HPDE6-E6E7 (cell line): ENCODE measurements at regions not wholly inside any gene's neighbourhood (a gene's known extent, or its start where the extent isn't known, plus 50 kb on each side); places are given as distances from the start of the nearest gene placed in this dataset.

ENCODE experiments used
- DNase-seq: peaks from one replicate; pipeline ENCODE4 v3.0.0; 2011; ENCODE audit warnings: missing footprints; ENCODE audit errors: extremely low spot score

DNA sequence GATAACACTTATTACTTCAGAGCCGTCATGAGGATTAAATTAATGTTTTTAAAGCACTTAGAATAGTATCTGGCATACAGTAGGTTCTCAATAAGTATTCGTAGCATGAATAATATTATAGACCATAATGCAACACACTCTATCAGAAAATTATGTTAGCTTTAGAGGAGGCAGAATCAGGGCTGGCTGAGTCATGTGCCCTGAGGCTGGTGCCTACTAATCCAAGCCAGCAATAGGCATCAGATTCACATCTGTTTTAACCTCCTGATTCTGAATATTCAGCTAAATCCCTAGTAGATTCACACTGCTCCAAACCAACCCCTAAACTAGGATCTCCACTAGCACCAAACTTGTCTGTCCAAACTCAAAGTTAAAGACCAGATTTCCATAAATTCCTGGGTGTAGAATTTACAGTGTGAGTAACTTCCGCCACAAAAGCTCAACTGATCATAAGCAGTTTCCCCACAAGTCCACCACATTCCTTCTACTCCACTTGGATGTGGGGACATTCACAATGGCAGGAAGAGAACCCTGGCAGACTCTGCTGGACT, 170.0 kb upstream of the DAPK1 start:
- no peak for DNase-seq

DNA sequence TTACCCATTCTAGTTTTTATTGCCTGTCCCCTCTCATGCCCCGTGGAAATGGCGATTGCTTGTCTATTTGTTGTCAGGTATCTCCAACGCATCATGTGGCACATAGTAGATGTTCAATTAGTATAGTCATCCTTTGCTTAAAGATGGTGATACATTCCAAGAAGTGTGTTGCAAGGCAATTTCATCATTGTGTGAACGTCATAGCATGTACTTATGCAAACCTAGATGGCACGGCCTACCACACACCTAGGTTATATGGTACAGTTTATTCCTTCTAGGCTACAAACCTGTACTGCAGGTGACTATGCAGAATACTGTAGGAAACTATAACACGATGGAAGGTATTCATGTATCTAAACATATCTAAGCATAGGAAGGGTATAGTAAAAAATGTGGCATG, 163.9 kb upstream of the DAPK1 start:
- no peak for DNase-seq

DNA sequence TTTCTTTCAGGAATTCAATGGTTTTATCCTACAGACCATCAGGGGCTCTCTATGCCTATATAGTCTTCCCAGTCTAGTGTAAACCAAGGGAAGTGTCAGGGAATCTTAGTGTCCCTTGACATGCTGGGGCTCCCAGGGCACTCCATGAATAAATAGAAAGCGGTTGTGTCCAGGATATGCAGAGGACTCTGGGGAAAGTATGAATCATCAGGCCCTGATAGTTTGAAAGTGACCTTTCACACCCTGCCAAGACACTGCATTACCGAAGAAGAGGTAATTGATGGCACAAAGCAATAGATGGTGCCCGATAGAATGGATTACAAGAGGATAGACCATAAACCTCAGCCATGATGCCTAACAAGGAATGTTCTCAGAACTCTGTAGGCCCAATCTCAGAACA, 163.3 kb upstream of the DAPK1 start:
- no peak for DNase-seq

DNA sequence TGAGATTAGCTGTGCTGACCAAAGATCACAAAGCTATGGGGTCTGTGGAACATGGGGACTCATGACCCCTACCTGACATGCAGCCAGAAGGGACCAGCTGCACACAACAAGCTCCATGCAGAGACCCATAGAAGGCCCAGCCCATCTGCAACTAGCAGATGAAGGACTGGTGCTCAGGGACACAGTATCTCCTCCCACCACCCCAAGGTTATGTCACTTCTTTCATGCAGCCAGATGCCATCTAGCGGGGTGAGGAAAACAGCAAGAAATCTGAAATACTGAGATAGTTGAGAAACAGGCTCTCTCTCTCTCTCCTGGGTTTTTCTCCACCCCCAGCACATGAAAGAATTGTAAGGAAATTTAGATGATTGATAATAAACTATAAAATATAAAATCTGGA, 161.3 kb upstream of the DAPK1 start:
- DNase-seq: no peak

DNA sequence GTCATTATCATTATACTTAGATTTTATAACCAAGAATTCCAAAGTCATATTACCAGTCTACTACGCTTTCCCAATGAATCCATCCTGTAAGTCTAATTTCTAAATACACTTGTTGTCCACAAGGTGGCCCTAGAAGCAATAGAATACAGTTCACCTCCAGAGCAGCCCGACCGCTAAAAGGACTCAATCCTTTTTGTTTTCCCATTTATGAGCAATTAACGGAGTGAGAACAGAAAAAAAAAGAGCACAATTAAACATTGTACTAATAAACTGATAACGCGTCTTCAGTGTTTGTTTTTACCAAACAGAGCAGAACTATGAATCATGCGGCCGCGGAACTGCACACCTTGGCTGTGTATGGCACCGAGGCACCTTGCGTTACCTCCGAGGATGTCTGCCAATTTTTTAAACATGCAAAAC, 160.7 kb upstream of the DAPK1 start:
- no peak for DNase-seq

DNA sequence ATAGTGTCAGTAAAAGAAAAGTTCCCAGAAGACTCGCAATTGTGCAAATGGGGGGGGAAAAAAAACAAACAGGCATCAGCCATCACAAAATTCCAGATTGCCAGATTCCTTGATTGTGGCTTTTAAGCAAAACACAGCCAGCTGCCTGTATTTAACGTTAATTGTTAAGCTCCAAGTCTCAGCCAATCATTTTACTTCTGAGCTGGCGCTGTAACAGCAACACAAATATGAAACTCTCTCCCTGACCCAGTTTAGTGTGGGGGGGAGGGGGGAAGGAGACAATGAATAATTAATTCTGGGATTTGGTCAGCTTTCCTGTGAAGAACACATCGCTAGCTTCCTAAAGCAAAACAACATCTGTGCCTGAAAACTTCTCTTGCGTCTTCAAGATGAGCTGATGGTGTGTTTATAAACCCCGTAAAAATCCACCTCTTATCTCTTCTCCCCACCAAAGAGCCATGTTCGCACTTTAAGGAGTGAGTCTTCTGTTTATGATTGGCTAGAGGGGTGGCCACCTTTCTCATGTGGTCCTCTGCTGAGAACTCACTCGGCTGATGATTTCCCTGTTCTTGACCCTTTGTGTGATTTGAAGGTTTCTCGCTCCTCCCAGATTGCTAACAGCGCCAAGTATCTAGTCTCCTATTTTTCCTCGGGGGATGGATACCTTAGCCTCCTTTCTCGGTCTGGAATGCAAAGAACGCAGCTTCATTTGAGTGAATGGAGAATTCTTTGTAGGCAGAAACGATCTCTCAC, 160.2 kb upstream of the DAPK1 start:
- no peak for DNase-seq

DNA sequence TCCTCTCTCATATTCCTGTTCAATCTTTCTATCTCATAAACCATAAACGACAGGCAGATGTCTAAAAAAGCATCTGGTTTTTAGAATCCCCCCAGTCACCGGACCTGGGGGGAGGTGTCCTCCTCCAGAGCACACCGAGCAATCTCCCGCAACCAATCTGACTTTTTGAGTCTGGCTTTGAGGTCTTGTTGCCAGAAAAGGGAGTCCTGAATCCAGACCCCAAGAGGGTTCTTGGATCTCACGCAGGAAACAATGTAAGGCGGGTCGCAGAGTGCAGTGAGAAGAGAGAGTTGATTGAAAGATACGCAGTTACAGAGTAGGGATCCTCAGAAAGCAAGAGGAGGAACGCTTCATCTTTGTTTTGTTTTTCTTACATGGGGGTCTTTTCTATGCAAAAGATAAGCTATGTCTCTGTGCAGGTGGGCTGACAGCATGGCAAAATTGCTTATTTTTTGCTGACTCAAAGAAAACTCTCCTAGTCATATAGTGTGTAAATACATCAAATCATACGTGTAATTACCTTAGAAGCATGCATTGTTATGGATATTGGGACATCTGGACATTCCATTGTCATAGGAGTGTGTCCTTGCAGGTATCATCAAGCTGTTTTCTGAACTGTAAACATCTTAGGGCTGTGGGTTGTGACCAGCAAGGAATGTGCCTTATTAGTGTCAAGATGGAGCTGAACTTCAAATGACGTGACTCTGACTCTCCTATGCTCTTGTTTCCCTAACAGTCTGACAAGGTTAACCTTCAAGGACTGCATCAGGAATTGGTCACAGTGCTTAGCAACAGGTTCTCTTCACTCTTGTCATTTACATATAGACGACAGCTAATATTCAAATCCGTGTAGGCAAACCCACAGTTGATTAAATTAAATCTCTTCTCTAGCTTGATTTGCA, 159.3 kb upstream of the DAPK1 start:
- no peak for DNase-seq

DNA sequence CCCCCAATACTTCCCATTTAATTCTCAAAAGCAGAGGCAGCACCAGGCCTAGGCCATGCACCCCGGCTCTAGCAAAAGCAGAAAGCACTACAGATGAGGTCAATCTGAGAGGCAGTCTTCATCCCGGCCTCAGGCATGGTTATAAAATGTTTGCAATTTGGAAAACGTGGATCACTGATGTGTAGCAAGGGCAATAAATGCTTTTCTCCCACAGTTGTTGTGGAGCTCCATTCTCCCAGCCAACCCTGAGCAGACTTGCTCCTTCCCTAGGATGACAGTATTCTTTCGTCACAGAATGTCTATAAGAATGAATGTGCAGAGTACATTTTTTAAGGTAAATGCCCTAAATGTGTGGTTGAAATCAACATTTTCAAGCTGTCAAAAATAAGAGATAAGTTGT, 157.3 kb upstream of the DAPK1 start:
- DNase-seq: no peak

DNA sequence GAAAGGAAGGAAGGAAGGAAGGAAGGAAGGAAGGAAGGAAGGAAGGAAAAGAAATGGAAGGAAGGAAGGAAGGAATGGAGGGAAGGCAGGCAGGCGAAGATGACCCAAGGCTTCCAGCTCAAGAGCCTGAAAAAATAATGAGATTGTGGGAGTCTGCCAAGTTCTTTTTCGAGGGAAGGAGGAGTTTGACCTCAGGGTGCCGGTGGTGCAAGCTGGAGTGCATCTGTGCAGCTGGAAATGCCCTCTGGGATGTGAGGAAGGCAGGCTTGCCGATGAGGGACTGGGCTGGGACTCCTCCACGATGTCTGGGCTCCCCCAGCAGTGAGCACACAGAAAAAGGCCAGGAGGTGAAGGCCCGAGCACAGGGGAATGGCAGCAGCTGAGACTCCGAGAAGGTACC, 154.9 kb upstream of the DAPK1 start:
- no peak for DNase-seq

DNA sequence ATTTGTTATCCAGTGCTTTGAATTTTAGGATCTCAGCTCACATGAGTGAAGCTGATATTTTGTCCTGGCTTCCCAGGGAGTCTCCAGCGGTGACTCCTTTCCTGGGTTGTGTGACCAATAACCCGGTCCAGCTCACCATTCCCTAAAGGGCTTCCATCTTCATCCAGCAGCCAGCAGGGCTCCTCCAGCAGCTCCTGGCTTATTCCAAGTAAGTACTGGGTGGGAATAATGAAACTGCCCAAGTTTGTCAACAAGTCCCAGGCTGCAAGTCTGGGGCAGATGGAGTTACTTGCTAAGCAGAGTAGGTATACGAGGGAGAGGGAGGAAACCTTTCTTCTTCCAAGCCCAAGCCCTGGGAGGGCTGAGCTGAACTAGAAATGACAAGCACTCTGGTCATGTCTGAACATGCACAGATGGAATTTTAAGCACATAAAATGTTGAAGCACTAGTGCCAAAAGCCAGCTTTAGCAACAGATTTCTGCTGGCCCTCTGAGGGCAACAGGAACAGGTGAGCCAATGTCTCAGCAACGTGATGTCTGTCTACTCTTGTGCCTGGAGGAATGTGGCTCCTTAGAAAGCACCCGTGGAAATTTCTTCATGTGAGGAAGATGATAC, 153.7 kb upstream of the DAPK1 start:
- DNase-seq: no peak

DNA sequence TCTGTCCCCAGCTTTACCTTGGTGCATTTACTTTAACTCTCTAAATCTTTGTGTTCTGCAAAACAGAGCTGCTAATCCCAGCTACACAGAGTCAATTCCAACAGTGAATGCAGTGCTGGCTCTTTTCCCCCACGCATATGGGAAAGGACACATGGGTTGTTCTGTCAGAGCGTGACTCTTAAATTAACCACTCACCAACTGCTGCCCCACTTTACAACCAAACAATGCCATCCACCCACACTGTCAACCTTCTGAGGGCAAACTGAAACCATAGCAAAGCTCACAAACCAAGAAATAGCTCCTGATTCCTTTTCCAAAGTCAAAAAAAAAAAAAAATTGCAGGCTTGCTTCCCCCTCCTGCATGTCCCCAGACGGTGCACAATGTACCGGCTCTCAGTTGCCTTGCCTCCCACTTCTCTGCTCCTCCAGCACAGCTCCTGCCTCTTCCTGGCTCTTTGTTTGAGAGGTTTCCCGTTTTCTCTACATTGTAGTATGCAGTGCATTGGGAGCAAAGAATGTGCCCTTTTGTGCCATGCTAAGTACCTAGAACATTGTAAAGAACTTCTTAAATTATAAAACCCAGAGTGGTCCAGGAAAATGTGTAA, 151.5 kb upstream of the DAPK1 start:
- no peak for DNase-seq

DNA sequence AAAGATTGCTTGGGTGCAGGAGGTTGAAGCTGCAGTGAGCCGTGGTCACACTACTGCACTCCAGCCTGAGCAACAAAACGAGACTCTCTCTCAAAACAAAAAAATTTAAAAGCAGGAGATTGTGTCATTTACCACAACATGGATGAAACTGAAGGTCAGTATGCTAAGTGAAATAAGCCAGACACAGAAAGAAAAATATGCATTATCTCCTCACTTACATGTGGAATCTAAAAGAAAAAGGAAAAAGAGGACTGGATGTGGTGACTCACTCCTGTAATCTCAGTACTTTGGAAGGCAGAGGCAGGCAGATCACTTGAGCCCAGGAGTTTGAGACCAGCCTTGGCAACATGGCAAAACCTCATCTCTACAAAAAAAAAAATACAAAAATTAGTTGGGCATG, 146.8 kb upstream of the DAPK1 start:
- DNase-seq: no peak

DNA sequence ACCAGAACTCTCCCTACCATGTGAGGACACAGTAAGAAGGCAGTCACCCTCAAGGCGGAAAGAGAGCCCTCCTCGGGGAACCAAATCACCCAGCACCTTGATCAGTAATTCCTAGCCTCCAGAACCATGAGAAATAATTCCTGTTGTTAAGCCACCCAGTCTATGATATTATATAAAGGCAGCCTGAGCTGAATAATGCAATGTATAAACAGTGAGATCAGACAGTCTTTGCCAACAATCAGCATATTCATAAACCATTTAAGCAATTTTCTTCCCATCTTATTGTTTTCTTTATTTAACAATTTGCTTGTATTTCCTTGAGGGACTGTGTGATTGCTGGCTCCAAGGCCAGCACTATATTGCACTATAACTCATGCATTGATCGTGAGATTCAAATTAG, 144.4 kb upstream of the DAPK1 start:
- no peak for DNase-seq

DNA sequence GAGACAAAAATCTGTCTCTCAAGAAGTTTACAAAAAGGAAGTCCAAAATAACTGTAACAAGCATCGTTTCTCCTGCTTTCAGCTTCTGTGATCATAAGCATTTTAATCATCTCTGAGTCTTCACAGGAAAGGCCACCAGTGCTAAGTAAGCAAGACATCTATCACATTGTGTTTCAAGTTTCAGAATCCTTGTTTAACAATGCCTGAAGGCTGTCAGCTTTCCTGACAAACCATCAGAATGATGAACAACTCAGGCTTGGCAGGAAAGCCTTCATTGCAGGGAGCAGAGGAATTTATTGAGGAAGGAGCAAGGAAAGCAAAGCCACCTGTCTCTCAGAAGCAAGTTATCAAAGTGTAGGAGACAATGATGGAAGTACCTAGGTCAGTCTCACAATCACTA, 143.5 kb upstream of the DAPK1 start:
- DNase-seq: no peak

DNA sequence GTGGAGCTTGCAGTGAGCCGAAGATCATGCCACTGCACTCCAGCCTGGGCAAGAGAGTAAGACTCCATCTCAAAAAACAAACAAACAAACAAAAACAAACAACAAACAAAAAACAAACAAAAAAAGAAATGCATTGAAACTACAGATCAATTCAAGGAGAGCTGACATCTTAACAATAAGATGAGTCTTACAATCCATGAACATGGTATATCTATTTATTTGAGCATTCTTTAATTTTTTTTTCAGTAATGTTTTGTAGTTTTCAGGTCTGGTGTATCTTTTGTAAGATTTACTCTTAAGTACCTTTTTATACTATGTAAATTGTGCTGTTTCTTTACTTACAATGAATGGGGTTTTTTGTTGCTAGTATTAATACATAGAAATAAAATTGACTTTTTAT, 140.1 kb upstream of the DAPK1 start:
- DNase-seq: no peak

DNA sequence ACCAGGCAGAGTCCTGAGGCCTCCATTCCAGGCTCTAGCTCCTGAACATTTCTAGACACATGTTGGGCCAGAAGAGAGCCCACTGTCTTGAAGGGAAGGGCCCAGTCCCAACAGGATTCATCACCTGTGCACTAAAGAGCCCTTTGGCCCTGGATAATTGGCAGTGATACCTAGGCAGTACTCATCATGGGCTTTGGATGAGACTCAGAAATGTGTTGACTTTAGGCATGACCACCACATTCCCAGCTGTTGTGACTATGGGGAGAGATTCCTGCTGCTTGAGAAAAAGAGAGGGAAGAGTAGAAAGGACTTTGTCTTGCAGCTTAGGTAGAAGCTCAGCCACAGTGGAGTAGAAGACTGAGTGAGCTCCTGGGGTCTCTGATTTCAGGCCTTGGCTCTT, 138.4 kb upstream of the DAPK1 start:
- no peak for DNase-seq

DNA sequence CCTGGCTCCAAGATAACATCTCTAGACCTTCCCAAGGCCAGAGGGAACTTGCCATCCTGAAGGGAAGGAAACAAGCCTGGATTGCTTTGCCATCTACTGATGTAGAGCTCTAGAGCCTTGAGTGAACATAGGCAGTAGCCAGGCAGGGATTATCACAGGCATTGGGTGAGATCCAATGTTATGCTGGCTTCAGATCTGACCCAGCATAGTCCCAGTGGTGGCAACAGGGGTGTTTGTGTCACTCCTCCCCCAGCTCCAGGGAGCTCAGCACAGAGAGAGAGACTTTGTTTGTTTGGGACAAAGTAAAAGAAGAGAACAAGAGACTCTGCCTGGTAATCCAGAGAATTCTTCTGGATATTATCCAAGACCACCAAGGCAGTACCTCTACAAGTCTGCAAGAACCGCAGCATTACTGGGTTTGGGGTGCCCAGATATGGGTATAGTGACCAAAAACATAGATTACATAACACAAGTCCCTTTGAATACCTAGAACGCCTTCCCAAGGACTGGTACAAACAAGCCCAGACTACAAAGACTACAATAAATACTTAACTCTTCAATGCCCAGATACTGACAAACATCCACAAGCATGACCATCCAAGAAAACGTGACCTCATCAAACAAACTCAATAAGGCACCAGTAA, 137.6 kb upstream of the DAPK1 start:
- DNase-seq: no peak

DNA sequence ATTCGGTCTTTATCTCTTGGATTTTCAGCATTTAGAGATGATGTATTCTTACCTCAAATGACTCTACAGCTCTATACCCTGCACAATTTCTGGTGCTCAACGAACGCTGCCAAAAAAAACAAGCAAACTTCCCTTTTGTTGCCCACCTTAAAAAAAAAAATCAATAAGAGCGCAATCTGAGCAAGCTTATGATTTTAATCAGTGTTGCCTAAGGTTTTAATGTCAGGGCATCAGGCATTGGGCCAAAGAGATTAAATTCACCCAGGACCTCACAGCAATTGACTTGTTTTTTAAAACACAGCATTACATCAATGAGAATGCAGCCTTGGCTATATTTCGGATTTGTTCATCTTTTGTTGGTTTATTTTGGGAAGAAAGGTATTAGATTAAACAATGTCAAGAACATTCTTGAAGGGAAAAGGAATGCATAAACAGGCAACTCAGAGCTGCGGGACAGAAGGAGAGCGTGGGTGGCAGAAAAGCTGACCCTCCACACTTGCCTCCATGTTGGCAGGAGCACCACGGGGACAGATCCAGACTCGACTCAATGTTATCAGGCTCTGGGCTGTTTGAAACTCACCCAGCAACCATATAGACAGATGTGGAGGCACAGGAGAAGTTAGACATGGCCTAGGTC, 127.5 kb upstream of the DAPK1 start:
- DNase-seq: no peak

DNA sequence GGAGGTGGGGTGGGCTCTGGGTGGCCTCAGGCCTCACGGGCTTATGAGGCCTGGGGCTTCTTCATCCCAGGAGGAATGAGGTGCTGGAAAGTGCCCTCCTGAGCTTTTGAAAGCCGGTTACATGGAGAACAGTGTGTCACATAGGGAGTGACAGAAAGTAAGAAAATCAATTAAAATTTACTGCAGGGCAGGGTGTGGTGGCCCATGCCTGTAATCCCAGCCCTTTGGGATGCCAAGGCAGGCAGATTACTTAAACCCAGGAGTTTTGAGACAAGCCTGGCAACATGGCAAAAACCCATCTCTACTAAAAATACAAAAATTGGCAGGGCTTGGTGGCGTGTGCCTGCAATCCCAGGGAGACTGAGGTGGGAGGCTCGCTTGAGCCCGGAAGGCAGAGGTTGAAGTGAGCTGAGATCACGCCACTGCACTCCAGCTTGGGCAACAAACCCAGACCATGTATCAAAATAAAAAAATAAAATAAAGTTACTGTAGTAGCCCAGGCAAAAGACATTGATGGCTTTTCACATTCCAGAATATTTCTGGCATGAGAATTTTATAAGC, 125.8 kb upstream of the DAPK1 start:
- no peak for DNase-seq

DNA sequence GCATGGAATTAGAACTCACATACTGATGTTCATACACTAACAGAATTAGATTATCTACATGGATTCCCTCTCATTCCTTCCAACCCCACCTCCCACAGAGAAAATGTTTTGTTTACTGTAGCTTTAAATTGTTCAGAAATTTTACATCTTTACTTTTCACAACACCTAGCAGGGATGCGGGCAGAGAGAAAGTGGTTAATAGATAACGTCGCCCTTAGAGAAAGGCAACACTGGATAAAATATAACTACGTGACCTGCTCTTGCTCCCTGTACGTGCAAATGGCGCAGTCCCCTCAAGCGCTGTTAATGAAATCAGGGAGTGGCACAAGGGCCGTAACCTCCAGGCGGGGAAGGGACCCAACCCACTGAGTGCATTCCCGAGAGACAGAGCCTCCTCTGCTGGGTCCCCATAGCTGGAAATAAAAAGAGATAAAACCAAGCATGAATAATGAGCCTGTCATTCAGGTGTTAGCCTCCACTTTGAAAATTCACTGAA, 125.3 kb upstream of the DAPK1 start:
- DNase-seq: no peak
